ENCODE measurements at regions not wholly inside any gene's neighbourhood (a gene's known extent, or its start where the extent isn't known, plus 50 kb on each side); places are given as distances from the start of the nearest gene placed in this dataset.

DNA sequence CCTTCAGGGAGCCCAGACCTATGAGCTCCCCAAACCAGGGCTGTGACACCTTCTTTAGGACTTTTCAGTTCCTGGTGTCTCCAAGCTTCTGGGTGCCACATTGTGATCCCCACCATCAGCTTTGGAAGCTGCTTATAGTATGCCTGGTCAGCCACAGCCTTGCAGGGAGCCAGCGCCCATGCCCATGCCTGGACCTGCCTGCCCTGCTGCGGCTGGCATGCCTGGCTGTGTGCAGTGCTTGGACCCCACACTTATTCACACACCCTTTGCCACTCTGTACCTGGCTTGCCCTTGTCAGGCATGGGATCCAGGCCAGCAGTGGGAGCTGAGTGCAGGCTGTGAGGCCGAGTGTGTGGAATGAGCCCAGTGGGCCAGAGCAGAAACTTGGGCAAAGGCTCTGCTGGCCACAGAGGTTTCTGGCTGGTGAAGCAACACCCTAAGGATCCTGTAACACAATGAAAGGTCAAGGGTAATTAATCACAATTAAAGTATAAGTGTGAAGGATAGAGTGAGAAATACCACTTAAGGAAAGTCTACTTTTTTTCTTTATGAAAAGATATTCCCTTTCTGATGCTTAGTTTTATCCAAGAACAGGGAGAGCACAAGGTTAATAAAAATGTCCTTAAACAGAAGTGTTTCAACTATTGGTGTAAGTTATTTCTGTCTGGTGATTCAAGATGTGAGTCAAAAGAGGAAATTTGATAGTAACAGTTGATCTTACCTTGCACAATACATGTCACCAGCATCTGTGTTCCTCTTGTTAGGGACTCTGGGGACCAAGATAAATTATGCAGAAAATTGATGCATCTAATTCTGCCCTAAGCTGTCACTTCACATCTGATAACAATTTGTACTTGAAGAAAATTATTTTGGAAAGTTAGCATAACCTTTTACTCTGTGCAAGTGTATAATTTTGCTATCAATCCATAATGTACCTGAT, 161.8 kb downstream of the FAM47A start:
- TF ChIP-seq RAD21 (IDR thresholded peaks at IDR 0.05; ENCODE audit: low read length) (no peak), POLR2A (IDR thresholded peaks at IDR 0.05; ENCODE audit: low read depth, low read length) (no peak), RCOR1 (IDR thresholded peaks at IDR 0.05; ENCODE audit: insufficient replicate concordance, low read length) (no peak), MAZ (IDR thresholded peaks at IDR 0.05; ENCODE audit: borderline replicate concordance, low read depth, low read length) (no peak)
- TF ChIP-seq, protein P1, sequence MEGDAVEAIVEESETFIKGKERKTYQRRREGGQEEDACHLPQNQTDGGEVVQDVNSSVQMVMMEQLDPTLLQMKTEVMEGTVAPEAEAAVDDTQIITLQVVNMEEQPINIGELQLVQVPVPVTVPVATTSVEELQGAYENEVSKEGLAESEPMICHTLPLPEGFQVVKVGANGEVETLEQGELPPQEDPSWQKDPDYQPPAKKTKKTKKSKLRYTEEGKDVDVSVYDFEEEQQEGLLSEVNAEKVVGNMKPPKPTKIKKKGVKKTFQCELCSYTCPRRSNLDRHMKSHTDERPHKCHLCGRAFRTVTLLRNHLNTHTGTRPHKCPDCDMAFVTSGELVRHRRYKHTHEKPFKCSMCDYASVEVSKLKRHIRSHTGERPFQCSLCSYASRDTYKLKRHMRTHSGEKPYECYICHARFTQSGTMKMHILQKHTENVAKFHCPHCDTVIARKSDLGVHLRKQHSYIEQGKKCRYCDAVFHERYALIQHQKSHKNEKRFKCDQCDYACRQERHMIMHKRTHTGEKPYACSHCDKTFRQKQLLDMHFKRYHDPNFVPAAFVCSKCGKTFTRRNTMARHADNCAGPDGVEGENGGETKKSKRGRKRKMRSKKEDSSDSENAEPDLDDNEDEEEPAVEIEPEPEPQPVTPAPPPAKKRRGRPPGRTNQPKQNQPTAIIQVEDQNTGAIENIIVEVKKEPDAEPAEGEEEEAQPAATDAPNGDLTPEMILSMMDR (conservative IDR thresholded peaks at IDR 0.05; ENCODE audit: low read depth, low read length), result no peak

Data from IMR-90 (cell line).